HG03025 (cell line): ENCODE measurements at regions not wholly inside any gene's neighbourhood (a gene's known extent, or its start where the extent isn't known, plus 50 kb on each side); places are given as distances from the start of the nearest gene placed in this dataset.
"Not testable (repeated sequence)": the region's sequence is repeated elsewhere in the genome, so short reads cannot be mapped to it uniquely, and the experiment has no call there.

ENCODE experiments used
- ATAC-seq: cut with Tn5 transposase; IDR thresholded peaks from one replicate; pipeline ENCODE4 v1.9.1; 2021; ENCODE audit warnings: mild to moderate bottlenecking, moderate library complexity; ENCODE audit not compliant: unreplicated experiment, low FRiP score

GRCh38 chr5:60490597-60491166 is 209.3 kb downstream of the DEPDC1B start:
- no peak for ATAC-seq

GRCh38 chr5:60489856-60490255 is 210.1 kb downstream of the DEPDC1B start:
- no peak for ATAC-seq

GRCh38 chr5:60489377-60489776 is 210.6 kb downstream of the DEPDC1B start:
- no peak for ATAC-seq

- ATAC-seq: no peak
Observed at GRCh38 chr5:60488466-60489130, 211.4 kb downstream of the DEPDC1B start.

GRCh38 chr5:60487885-60488442 is 212.0 kb downstream of the DEPDC1B start:
- no peak for ATAC-seq

GRCh38 chr5:60487476-60487875 is 212.5 kb downstream of the DEPDC1B start:
- no peak for ATAC-seq

- no peak for ATAC-seq
Observed at GRCh38 chr5:60485361-60485760, 214.6 kb downstream of the DEPDC1B start.

- ATAC-seq: no peak
Observed at GRCh38 chr5:60483050-60483449, 216.9 kb downstream of the DEPDC1B start.

- ATAC-seq: no peak
Observed at GRCh38 chr5:60482301-60482700, 217.7 kb downstream of the DEPDC1B start.

GRCh38 chr5:60479542-60479941 is 220.4 kb downstream of the DEPDC1B start:
- ATAC-seq: no peak

- no peak for ATAC-seq
Observed at GRCh38 chr5:60477849-60478248, 222.1 kb downstream of the DEPDC1B start.

GRCh38 chr5:60473654-60474053 is 226.3 kb downstream of the DEPDC1B start:
- ATAC-seq: no peak

GRCh38 chr5:60473027-60473426 is 226.9 kb downstream of the DEPDC1B start:
- not testable (repeated sequence) for ATAC-seq

GRCh38 chr5:60470881-60471280 is 229.1 kb downstream of the DEPDC1B start:
- no peak for ATAC-seq

- no peak for ATAC-seq
Observed at GRCh38 chr5:60469286-60469685, 230.7 kb downstream of the DEPDC1B start.

- no peak for ATAC-seq
Observed at GRCh38 chr5:60463179-60463868, 236.6 kb downstream of the DEPDC1B start.

GRCh38 chr5:60458666-60459065 is 241.3 kb downstream of the DEPDC1B start:
- no peak for ATAC-seq

- ATAC-seq: no peak
Observed at GRCh38 chr5:60457233-60457632, 242.7 kb downstream of the DEPDC1B start.

- ATAC-seq: no peak
Observed at GRCh38 chr5:60455589-60455988, 244.4 kb downstream of the DEPDC1B start.

GRCh38 chr5:60454277-60454676 is 245.7 kb downstream of the DEPDC1B start:
- ATAC-seq: not testable (repeated sequence)

GRCh38 chr5:60453186-60453976 is 246.6 kb downstream of the DEPDC1B start:
- ATAC-seq: no peak
